Endothelial cell of umbilical vein (primary cell): ENCODE measurements at regions not wholly inside any gene's neighbourhood (a gene's known extent, or its start where the extent isn't known, plus 50 kb on each side); places are given as distances from the start of the nearest gene placed in this dataset.

ENCODE experiments used
- BruUV-seq: library from RNA; stranded (reverse); fragments of 400-500 nt; replicated peaks from 2 replicates; lab custom pipeline; 2021; lab: Mats Ljungman, UMichigan
- CTCF ChIA-PET: fragments of 300-600, 350-600 bp; sonication (Branson Sonifier 250); formaldehyde crosslinking; loops from one replicate; lab custom pipeline; 2021; ENCODE audit warnings: antibody characterized with exemption, inconsistent platforms; lab: Charles Lee
- POLR2A ChIA-PET: fragments of 300-600, 350-600 bp; sonication (Branson Sonifier 250); formaldehyde crosslinking; loops from one replicate; lab custom pipeline; 2021; ENCODE audit warnings: antibody characterized with exemption, inconsistent platforms; lab: Charles Lee
- DNase-seq: peaks from one replicate; pipeline ENCODE4 v3.0.0-alpha.2; 2011; ENCODE audit warnings: low read depth, low spot score
- FAIRE-seq: peaks from 2 replicates; lab custom pipeline; 2011; peaks lifted over from hg19 to GRCh38; lab: Jason Lieb, UNC
- H2AFZ ChIP-seq: 2 replicates; pipeline ENCODE4 v1.6.0; 2012; ENCODE audit warnings: low read depth, low read length, control low read depth, inconsistent platforms
- H3K27ac ChIP-seq: 2 replicates; pipeline ENCODE4 v1.5.1; 2011; ENCODE audit warnings: low read depth, mild to moderate bottlenecking, control low read depth, low read length, moderate library complexity; ENCODE audit not compliant: insufficient read depth
- H3K27me3 ChIP-seq, 2 experiments: 2 replicates each; pipeline versions ENCODE4 v1.6.0 to v1.6.1; 2011; ENCODE audit warnings: low read length in 2 of 2, mixed read lengths in 1 of 2; ENCODE audit not compliant: control insufficient read depth in 2 of 2, insufficient read depth in 2 of 2
- H3K36me3 ChIP-seq, 2 experiments: 2 replicates in 1 of 2; 3 replicates in 1 of 2; pipeline ENCODE4 v1.5.1; 2011; ENCODE audit warnings: low read length in 2 of 2, mild to moderate bottlenecking in 1 of 2, moderate library complexity in 1 of 2; ENCODE audit not compliant: control insufficient read depth in 2 of 2, insufficient read depth in 2 of 2; ENCODE audit errors: extremely low read depth in 1 of 2
- H3K4me1 ChIP-seq: 3 replicates; pipeline ENCODE4 v1.5.1; 2011; ENCODE audit warnings: mild to moderate bottlenecking, low read length; ENCODE audit not compliant: control insufficient read depth, insufficient read depth; ENCODE audit errors: extremely low read depth
- H3K4me2 ChIP-seq: 2 replicates; pipeline ENCODE4 v1.6.1; 2011; ENCODE audit warnings: low read length, control low read depth, mixed read lengths; ENCODE audit not compliant: insufficient read depth
- H3K4me3 ChIP-seq, 3 experiments: fragments of 200-600 bp in 1 of 3; sonication (generic), shearing (Covaris generic) in 1 of 3; replicated peaks in 1 of 3; 2 replicates each; pipeline ENCODE4 v1.5.1; 2011 to 2016; ENCODE audit warnings: control low read depth in 3 of 3, low read length in 3 of 3, mild to moderate bottlenecking in 2 of 3, inconsistent platforms in 1 of 3, low read depth in 1 of 3, moderate library complexity in 1 of 3; ENCODE audit not compliant: insufficient read depth in 1 of 3
- H3K79me2 ChIP-seq: 2 replicates; pipeline ENCODE4 v1.6.0; 2012; ENCODE audit warnings: low read length, inconsistent platforms; ENCODE audit not compliant: control insufficient read depth, insufficient read depth
- H3K9ac ChIP-seq: replicated peaks from 2 replicates; pipeline ENCODE3; 2011; ENCODE audit warnings: low read length, control low read depth; ENCODE audit not compliant: insufficient read depth; ENCODE audit errors: extremely low read depth
- H3K9me1 ChIP-seq: replicated peaks from 3 replicates; pipeline ENCODE4 v1.6.0; 2011; ENCODE audit warnings: mild to moderate bottlenecking, low read length; ENCODE audit not compliant: control insufficient read depth, insufficient read depth; ENCODE audit errors: extremely low read depth
- H3K9me3 ChIP-seq: replicated peaks from 2 replicates; pipeline ENCODE4 v1.5.1; 2012; ENCODE audit warnings: low read length, inconsistent platforms; ENCODE audit not compliant: control insufficient read depth, insufficient read depth
- H4K20me1 ChIP-seq: replicated peaks from 2 replicates; pipeline ENCODE3; 2011; ENCODE audit warnings: mild to moderate bottlenecking, low read length; ENCODE audit not compliant: control insufficient read depth, insufficient read depth; ENCODE audit errors: extremely low read depth
- CTCF ChIP-seq, 2 donors: IDR thresholded peaks; 1 replicate in 1 of 2; 2 replicates in 1 of 2; pipeline ENCODE4 v1.5.1; 2011; ENCODE audit warnings: low read length in 2 of 2, mild to moderate bottlenecking in 2 of 2, moderate library complexity in 2 of 2, control low read depth in 1 of 2, inconsistent platforms in 1 of 2, low read depth in 1 of 2; ENCODE audit not compliant: insufficient read depth in 1 of 2; ENCODE audit errors: extremely low read depth in 1 of 2
- EZH2 ChIP-seq: IDR thresholded peaks from 2 replicates; pipeline ENCODE4 v1.6.1; 2012; ENCODE audit warnings: borderline replicate concordance, low read depth, mild to moderate bottlenecking, moderate library complexity, low read length, inconsistent platforms; ENCODE audit not compliant: severe bottlenecking
- FOS ChIP-seq: IDR thresholded peaks from 2 replicates; pipeline ENCODE4 v1.6.1; 2011; ENCODE audit warnings: mild to moderate bottlenecking, low read length, moderate library complexity, borderline replicate concordance; ENCODE audit not compliant: insufficient read depth
- GATA2 ChIP-seq: IDR thresholded peaks from 2 replicates; pipeline ENCODE4 v1.7.0; 2011; ENCODE audit warnings: low read depth, mild to moderate bottlenecking, moderate library complexity, mixed read lengths, low read length; ENCODE audit not compliant: insufficient read length, insufficient read depth
- JUN ChIP-seq: IDR thresholded peaks from 2 replicates; pipeline ENCODE4 v1.6.1; 2011; ENCODE audit warnings: borderline replicate concordance, low read depth; ENCODE audit not compliant: insufficient read length, insufficient read depth
- MYC ChIP-seq: IDR thresholded peaks from one replicate; pipeline ENCODE4 v1.6.1; 2011; ENCODE audit warnings: mild to moderate bottlenecking, low read depth, low read length
- POLR2A ChIP-seq: IDR thresholded peaks from 2 replicates; pipeline ENCODE4 v1.6.1; 2012; ENCODE audit warnings: low read depth, mild to moderate bottlenecking, control low read depth, low read length
- POLR2AphosphoS5 ChIP-seq: IDR thresholded peaks from 2 replicates; pipeline ENCODE4 v1.6.1; 2012; ENCODE audit warnings: low read depth, mild to moderate bottlenecking, control low read depth, low read length, moderate library complexity; ENCODE audit not compliant: insufficient read depth
- dilution Hi-C: fragments of 300-500 bp; cut with MboI; formaldehyde crosslinking; loops from one replicate; pipeline ENCODE4 v1.15.0; 2019; ENCODE audit warnings: low sequenced_read_pairs; ENCODE audit not compliant: extremely low pct_ligation_motif_present
- intact Hi-C: fragments of 100-400 bp; cut with micrococcal nuclease; formaldehyde crosslinking; loops from one replicate; pipeline ENCODE4 v1.10.0; 2022
- TF ChIP-seq, protein P1 (sequence below): IDR thresholded peaks from 2 replicates; pipeline ENCODE4 v1.6.1; 2011; ENCODE audit not compliant: insufficient read depth, insufficient read length

GRCh38 chr16:48086422-48086821 is 69.4 kb downstream of the ABCC12 start:
- intact Hi-C loops = no loop called here
- Histone ChIP-seq H2AFZ (no peak overlapping the region), H3K27me3 (no peaks in the 10 kb centered on the region), H3K9me1 (no peaks in the 10 kb centered on the region), H3K27ac (no peak overlapping the region), H3K4me1 (no peaks in the 10 kb centered on the region), H3K36me3 (no peaks in the 10 kb centered on the region), H3K9ac (no peak overlapping the region), H4K20me1 (no peaks in the 10 kb centered on the region), H3K9me3 (no peaks in the 10 kb centered on the region), H3K79me2 (no peaks in the 10 kb centered on the region), H3K4me2 (no peak overlapping the region), H3K4me3 (no peak overlapping the region)
- ChIA-PET POLR2A (no interaction called here), CTCF (no interaction called here)
- FAIRE-seq (no peak), DNase-seq (no peak)
- BruUV-seq = no TSS peak
- TF ChIP-seq GATA2 = no peak
- dilution Hi-C loops = no loop called here

- TF ChIP-seq GATA2 = no peak
- TF ChIP-seq EZH2 = no peak
- no peak for TF ChIP-seq MYC
- TF ChIP-seq, protein P1, sequence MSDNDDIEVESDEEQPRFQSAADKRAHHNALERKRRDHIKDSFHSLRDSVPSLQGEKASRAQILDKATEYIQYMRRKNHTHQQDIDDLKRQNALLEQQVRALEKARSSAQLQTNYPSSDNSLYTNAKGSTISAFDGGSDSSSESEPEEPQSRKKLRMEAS = no peak
- no peak for TF ChIP-seq POLR2A
- TF ChIP-seq POLR2AphosphoS5 = no peak
- no peak for TF ChIP-seq JUN
- TF ChIP-seq FOS = no peak
- no peak for TF ChIP-seq CTCF (IDR thresholded peaks at IDR 0.05; ENCODE audit: extremely low read depth in 1 of 2, insufficient read depth in 1 of 2, low read depth in 1 of 2, low read length in 2 of 2)
- Histone ChIP-seq H3K9ac (no peak overlapping the region), H4K20me1 (no peaks in the 10 kb centered on the region), H3K36me3 (no peaks in the 10 kb centered on the region), H3K4me3 (no peak overlapping the region), H3K4me2 (no peak overlapping the region), H3K9me1 (no peaks in the 10 kb centered on the region), H3K4me1 (no peaks in the 10 kb centered on the region), H3K27me3 (no peaks in the 10 kb centered on the region), H3K79me2 (no peaks in the 10 kb centered on the region), H3K27ac (no peak overlapping the region), H2AFZ (no peak overlapping the region), H3K9me3 (no peaks in the 10 kb centered on the region)
- FAIRE-seq (no peak), DNase-seq (no peak)
- dilution Hi-C loops (no loop called here), intact Hi-C loops (no loop called here)
- ChIA-PET POLR2A (no interaction called here), CTCF (no interaction called here)
- no TSS peak for BruUV-seq
Observed at GRCh38 chr16:48085729-48086128, 70.1 kb downstream of the ABCC12 start.
